MG63 (cell line): ENCODE measurements at regions not wholly inside any gene's neighbourhood (a gene's known extent, or its start where the extent isn't known, plus 50 kb on each side); places are given as distances from the start of the nearest gene placed in this dataset.
"Not testable (repeated sequence)": the region's sequence is repeated elsewhere in the genome, so short reads cannot be mapped to it uniquely, and the experiment has no call there.

ENCODE experiments used
- DNase-seq: peaks from one replicate; pipeline ENCODE4 v3.0.0-alpha.2; 2020
- H3K27me3 ChIP-seq: fragments of 250-450 bp; sonication (Bioruptor Pico); 2 replicates; pipeline ENCODE4 v1.5.1; 2020; ENCODE audit warnings: mild to moderate bottlenecking, moderate library complexity
- H3K36me3 ChIP-seq: fragments of 250-450 bp; sonication (Bioruptor Pico); 2 replicates; pipeline ENCODE4 v1.5.1; 2020; ENCODE audit warnings: mild to moderate bottlenecking, moderate library complexity
- H3K4me3 ChIP-seq: fragments of 250-450 bp; sonication (Bioruptor Pico); 2 replicates; pipeline ENCODE4 v1.5.1; 2020; ENCODE audit warnings: mild to moderate bottlenecking, moderate library complexity
- H3K9me3 ChIP-seq: fragments of 250-450 bp; sonication (Bioruptor Pico); 2 replicates; pipeline ENCODE4 v1.5.1; 2020; ENCODE audit warnings: mild to moderate bottlenecking, moderate library complexity

DNA sequence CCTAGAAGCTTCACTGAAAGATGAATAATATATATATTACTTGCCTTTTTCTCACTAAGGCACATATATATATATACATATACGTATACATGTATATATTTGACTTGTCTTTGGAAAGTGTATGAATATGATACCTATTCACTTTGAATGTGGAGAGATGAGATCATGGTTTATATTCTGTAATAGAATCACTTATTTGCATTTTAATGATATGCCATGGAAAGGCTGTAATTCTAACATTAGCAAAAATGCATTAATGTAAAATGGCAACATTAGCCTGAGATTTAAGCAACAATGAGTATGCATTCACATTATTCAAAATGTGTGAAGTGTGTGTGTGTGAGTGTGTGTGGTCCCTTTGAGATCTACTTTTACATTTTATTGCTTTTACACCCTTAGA is 54.5 kb upstream of the PRKD1 start:
- Histone ChIP-seq H3K4me3 (no peak overlapping the region), H3K9me3 (no peaks in the 10 kb centered on the region), H3K27me3 (no peaks in the 10 kb centered on the region), H3K36me3 (no peaks in the 10 kb centered on the region)
- DNase-seq, result no peak

DNA sequence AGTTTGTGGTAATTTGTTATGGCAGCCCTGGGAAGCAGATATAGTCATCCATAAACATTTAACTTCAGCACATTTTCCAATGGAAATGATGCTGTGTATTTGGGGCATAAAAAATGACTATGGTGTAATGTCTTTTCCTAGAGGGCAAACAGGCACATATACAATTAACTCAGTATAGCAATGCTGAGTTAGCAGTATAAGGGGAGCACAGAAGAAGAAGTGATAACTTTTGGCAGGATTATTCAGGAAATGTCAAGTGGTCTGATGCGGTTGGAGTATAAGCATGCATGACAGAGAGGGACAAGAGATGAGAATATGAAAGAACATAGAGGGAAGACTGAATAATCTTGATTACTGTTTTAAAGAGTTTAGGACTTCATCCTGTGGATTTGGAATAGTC is 55.3 kb upstream of the PRKD1 start:
- no peak overlapping the region for H3K4me3 ChIP-seq

DNA sequence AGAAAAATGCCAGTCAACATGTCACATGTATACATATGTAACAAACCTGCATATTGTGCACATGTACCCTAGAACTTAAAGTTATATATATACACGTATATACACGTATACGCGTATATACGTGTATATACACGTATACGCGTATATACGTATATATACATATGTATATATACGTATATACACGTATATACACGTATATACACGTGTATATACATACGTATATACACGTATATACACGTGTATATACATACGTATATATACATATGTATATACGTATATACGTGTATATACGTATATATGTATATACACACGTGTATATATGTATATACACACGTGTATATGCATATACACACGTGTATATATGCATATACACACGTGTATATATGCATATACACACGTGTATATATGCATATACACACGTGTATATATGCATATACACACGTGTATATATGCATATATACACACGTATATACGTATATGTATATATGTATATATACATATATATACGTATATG is 62.8 kb upstream of the PRKD1 start:
- not testable (repeated sequence) for H3K4me3 ChIP-seq, H3K36me3 ChIP-seq, H3K27me3 ChIP-seq, DNase-seq, H3K9me3 ChIP-seq

More for the DNA sequence above, 55.3 kb upstream of the PRKD1 start:
- no peaks in the 10 kb centered on the region for H3K36me3 ChIP-seq
- no peaks in the 10 kb centered on the region for H3K9me3 ChIP-seq
- H3K27me3 ChIP-seq, result no peaks in the 10 kb centered on the region
- no peak for DNase-seq

DNA sequence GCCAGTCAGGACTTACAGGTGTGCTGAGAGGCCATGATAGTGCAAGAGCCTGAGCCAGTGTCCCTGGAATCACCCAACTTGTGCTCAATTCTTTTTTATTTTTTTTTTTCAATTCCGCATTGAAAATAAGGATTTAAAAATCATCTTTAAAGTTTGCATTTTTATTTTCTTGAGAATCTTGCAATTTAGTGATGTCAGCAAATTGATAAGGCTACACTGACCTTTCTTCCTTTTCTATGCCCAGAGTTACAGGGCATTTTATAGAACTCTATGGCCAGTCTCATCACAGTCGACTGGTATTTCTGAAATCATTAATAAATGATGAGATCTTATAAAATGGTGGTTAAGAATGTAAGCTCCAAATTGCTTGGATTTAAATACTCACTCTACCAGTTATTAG is 63.3 kb upstream of the PRKD1 start:
- Histone ChIP-seq H3K9me3 (no peaks in the 10 kb centered on the region), H3K36me3 (no peaks in the 10 kb centered on the region), H3K27me3 (no peaks in the 10 kb centered on the region), H3K4me3 (no peak overlapping the region)
- DNase-seq, result no peak

DNA sequence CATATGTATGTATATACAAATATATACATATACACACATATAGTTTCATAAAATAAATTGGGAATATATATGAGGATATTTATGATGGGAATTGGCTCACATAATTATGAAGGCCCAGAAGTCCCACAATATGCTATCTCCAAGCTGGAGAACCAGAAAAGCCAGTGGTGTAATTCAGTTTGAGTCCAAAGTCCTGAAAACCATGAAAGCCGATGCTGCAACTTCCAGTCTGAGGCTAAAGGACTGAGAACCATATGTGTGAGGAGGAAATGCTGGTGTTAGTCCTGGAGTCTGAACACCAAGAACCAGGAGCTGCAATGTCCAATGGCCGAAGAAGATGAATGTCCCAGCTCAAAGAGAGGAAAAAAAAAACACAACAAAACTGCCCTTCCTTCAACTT is 65.5 kb upstream of the PRKD1 start:
- Histone ChIP-seq H3K4me3 (no peak overlapping the region), H3K27me3 (no peaks in the 10 kb centered on the region), H3K36me3 (no peaks in the 10 kb centered on the region), H3K9me3 (no peaks in the 10 kb centered on the region)
- DNase-seq, result no peak

- Histone ChIP-seq H3K27me3 (no peaks in the 10 kb centered on the region), H3K36me3 (no peaks in the 10 kb centered on the region), H3K4me3 (no peak overlapping the region), H3K9me3 (no peaks in the 10 kb centered on the region)
- DNase-seq, result no peak
These were observed 71.4 kb upstream of the PRKD1 start for GRCh38 chr14:29999013-29999539.

- Histone ChIP-seq H3K9me3 (no peaks in the 10 kb centered on the region), H3K4me3 (no peak overlapping the region), H3K27me3 (no peaks in the 10 kb centered on the region), H3K36me3 (no peaks in the 10 kb centered on the region)
- no peak for DNase-seq
These were observed 75.2 kb upstream of the PRKD1 start for GRCh38 chr14:30002859-30003258.

DNA sequence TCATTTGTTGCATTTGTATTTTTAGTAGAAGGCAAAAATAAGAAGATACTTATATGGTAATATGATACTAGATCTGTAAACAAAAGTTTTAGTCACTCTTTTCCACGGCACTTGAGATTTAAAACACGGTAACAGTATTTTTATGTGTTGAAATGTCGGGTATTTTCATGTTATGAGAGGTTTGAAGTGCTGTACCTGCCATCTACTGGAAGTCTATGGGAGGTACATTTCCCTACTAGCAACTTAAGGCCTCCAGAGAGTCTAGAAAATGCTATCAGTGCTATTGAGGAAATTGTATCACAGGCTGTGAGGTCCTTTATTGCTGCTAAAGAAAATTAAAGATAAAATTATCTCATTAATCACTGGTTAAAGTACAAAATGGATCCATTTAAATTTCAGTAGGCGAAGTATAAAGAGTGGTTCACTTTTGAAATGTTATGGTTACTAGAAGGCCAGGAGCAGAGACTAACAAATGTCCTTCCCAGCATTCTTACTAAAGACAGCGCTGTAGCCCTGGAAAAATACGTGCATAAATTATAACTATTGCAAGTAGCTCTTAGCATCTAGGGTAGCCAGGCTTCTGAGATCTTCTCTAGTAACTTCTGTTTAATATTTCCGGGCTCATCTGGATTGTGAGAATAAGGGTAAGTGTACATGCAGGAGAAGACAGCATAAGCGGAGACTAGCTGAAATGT is 77.6 kb upstream of the PRKD1 start:
- no peak overlapping the region for H3K4me3 ChIP-seq
- DNase-seq, result no peak

DNA sequence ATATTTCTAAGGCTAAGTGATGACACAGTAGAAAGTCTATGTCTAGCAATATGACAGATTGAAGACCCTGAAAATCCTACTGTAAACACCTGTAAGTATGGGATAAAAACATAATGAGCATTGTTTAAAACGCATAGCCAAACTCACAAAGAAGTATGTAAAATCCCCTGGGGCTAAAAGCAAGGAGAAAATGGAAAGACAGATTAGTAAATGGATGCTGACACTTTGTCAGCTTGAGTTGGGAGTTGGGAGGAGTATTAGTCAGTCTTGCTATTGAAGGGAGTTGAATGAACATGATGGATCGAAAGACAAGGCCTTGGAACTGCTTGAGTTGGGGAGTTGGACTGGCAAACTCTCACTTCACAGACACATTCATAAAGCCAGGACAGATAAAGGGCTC is 79.0 kb upstream of the PRKD1 start:
- DNase-seq, result no peak
- Histone ChIP-seq H3K9me3 (no peaks in the 10 kb centered on the region), H3K36me3 (no peaks in the 10 kb centered on the region), H3K4me3 (no peak overlapping the region), H3K27me3 (no peaks in the 10 kb centered on the region)

More for the DNA sequence above, 77.6 kb upstream of the PRKD1 start:
- no peaks in the 10 kb centered on the region for H3K27me3 ChIP-seq
- H3K9me3 ChIP-seq, result no peaks in the 10 kb centered on the region
- no peaks in the 10 kb centered on the region for H3K36me3 ChIP-seq

- Histone ChIP-seq H3K4me3 (no peak overlapping the region), H3K27me3 (no peaks in the 10 kb centered on the region), H3K9me3 (no peaks in the 10 kb centered on the region), H3K36me3 (no peaks in the 10 kb centered on the region)
- no peak for DNase-seq
These were observed 87.8 kb upstream of the PRKD1 start for GRCh38 chr14:30015489-30015888.

DNA sequence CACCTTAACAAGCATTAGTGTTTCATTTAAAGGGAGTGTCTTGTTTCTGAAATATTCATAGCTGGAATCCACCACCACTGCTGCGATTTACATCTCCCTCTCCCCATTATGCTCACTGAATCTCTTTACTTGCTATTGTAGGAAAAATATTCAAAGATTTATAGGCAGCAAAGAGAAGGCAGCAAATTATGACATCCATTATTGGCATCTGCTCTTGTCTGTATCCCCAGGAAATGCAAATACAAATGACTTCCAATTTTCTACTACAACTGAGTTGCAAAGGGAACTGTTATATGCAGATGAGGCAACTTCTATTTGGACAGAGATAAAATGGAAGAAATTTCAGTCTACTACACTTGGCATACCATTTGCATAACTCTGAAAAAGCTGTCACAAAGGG is 88.4 kb upstream of the PRKD1 start:
- no peak for DNase-seq
- Histone ChIP-seq H3K36me3 (no peaks in the 10 kb centered on the region), H3K4me3 (no peak overlapping the region), H3K9me3 (no peaks in the 10 kb centered on the region), H3K27me3 (no peaks in the 10 kb centered on the region)

DNA sequence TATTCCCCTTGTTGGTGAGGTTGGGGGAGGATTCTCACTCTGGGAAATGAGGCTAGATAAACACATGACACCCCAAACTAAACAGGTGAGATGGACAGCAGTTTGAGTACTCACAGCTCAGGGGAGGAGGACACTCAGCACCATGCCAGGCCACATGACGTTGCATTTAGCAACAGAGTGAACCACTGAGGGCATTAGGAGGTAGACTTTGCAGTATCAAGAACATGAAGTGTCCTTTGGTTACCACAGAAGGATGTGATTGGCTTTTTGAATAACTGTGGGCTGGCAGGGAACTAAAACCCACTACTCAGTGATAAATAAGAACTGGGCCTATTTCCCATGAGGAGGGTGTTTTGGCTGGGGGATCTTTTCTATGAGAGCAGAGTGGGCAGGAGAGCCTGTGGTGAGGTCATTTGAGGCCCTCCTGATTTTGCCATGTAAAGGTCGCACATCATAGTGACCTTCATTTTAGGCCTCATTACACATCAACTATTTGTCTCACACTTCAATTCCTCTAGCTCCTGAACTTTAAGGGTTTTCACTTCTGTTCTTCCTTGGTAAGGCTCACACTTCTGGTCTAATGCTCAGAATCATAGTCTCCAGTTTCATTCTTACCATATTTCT is 89.8 kb upstream of the PRKD1 start:
- no peaks in the 10 kb centered on the region for H3K9me3 ChIP-seq
- no peak overlapping the region for H3K4me3 ChIP-seq
- no peaks in the 10 kb centered on the region for H3K36me3 ChIP-seq
- H3K27me3 ChIP-seq, result no peaks in the 10 kb centered on the region
- no peak for DNase-seq

DNA sequence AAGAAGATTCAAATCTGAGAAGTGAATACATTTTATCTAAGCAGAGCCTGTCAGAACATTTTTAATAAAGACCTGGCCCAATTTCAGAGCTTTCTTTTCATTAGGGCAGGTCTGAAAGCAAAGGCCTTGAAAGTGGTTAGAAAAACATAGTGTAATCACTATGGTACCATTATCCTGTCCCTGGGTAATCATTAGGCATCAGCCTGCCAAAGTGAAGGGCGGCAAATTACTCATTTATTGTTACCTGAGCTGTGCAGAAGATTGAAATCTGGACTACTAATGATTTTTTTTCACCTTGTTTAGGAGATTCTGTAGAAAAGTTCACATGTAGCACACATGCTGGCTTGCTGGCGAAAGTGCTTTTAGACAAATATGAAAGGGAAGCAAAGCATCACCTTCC is 92.6 kb upstream of the PRKD1 start:
- H3K27me3 ChIP-seq, result no peaks in the 10 kb centered on the region
- DNase-seq, result no peak
- no peak overlapping the region for H3K4me3 ChIP-seq
- no peaks in the 10 kb centered on the region; the same call in 1 of the 2 replicates for H3K9me3 ChIP-seq
- no peaks in the 10 kb centered on the region for H3K36me3 ChIP-seq

DNA sequence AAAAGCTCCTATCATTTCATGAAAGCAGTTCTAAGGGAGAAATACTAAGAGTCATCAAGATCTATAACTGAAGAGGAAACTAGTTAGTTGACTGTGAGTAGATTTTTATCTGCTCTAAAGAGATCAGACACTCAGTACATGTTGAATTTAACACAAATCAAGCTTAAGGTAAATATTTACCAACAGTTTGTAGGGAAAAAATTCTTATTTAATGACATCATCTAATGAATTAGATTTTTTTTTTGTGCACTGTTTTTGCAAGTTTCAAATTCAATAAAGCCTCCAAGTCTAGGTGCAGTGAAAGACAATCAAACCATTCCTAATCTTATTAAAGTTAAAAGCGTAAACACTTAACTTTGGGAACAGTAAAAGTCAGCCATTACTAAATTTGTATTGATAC is 93.0 kb upstream of the PRKD1 start:
- Histone ChIP-seq H3K9me3 (no peaks in the 10 kb centered on the region; the same call in 1 of the 2 replicates), H3K36me3 (no peaks in the 10 kb centered on the region), H3K4me3 (no peak overlapping the region), H3K27me3 (no peaks in the 10 kb centered on the region)
- no peak for DNase-seq

DNA sequence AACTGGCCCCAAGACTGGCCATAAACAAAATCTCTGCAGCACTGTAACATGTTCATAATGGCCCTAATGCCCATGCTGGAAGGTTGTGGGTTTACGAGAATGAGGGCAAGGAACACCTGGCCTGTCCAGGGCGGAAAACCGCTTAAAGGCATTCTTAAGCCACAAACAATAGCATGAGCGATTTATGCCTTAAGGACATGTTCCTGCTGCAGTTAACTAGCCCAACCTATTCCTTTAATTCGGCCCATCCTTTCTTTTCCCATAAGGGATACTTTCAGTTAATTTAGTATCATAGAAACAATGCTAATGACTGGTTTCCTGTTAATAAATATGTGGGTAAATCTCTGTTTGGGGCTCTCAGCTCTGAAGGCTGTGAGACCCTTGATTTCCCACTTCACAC is 95.7 kb upstream of the PRKD1 start:
- H3K9me3 ChIP-seq, DNase-seq, H3K4me3 ChIP-seq, H3K36me3 ChIP-seq, H3K27me3 ChIP-seq: not testable (repeated sequence)

DNA sequence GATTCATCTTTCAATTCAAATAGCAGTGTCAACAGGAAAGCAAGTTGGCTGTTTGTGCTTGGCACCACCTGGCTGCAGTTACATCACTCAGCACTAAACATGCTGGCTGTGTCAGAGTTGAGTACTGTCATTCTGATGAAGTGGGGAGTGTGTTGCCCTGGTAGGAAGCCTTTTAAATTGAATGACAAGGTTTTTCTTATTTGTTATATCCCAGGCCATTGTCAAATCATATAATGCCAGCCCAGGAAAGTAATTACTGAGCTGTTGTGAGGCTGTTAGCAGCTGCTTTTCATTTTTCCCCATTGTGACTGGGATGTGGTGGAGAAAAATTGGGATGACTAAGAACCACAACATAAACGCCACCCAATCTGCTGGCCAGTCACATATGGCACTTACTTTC is 106.5 kb upstream of the PRKD1 start:
- no peaks in the 10 kb centered on the region for H3K9me3 ChIP-seq
- H3K4me3 ChIP-seq, result no peak overlapping the region
- DNase-seq, result peak; percentile 9
- no peaks in the 10 kb centered on the region for H3K27me3 ChIP-seq
- H3K36me3 ChIP-seq, result no peaks in the 10 kb centered on the region

GRCh38 chr14:30035361-30035760 is 107.7 kb upstream of the PRKD1 start:
- DNase-seq, result no peak
- Histone ChIP-seq H3K27me3 (no peaks in the 10 kb centered on the region), H3K9me3 (no peaks in the 10 kb centered on the region), H3K4me3 (no peak overlapping the region), H3K36me3 (no peaks in the 10 kb centered on the region)

DNA sequence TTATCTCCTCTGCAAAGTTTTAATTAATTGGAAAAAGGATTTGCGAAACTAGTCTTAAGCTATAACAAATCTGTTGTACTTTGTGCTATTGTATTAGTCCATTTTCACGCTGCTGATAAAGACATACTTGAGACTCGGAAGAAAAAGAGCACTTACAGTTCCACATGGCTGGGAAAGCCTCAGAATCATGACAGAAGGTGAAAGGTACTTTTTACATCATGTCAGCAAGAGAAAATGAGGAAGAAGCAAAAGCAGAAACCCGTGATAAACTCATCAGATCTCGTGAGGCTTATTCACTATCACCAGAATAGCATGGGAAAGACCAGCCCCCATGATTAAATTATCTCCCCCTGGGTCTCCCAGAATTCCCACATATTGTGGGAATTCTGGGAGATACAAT is 118.1 kb upstream of the PRKD1 start:
- Histone ChIP-seq H3K27me3 (no peaks in the 10 kb centered on the region), H3K9me3 (no peaks in the 10 kb centered on the region), H3K4me3 (no peak overlapping the region), H3K36me3 (no peaks in the 10 kb centered on the region)
- no peak for DNase-seq
